CD4-positive, alpha-beta T cell treated with Interleukin-15 for 1 hour (primary cell): ENCODE measurements at regions not wholly inside any gene's neighbourhood (a gene's known extent, or its start where the extent isn't known, plus 50 kb on each side); places are given as distances from the start of the nearest gene placed in this dataset.

Experiments
- DNase-seq: peaks from one replicate; pipeline ENCODE4 v3.0.0-alpha.2; 2020

- DNase-seq, result no peak
Measured at GRCh38 chr13:40123962-40124632, 468.6 kb downstream of the COG6 start.

- no peak for DNase-seq
Measured at GRCh38 chr13:40124633-40125015, 469.2 kb downstream of the COG6 start.

GRCh38 chr13:40125336-40125735 lies 469.9 kb downstream of the COG6 start:
- DNase-seq, result no peak

- no peak for DNase-seq
Measured at GRCh38 chr13:40126306-40127085, 471.0 kb downstream of the COG6 start.

GRCh38 chr13:40127476-40127875 lies 472.0 kb downstream of the COG6 start:
- peak; percentile 67 for DNase-seq

- DNase-seq, result no peak
Measured at GRCh38 chr13:40127925-40128324, 472.5 kb downstream of the COG6 start.

GRCh38 chr13:40129467-40129866 lies 474.0 kb downstream of the COG6 start:
- DNase-seq, result no peak

- no peak for DNase-seq
Measured at GRCh38 chr13:40130871-40131636, 475.6 kb downstream of the COG6 start.

- no peak for DNase-seq
Measured at GRCh38 chr13:40132249-40132648, 476.8 kb downstream of the COG6 start.

GRCh38 chr13:40136896-40137295 lies 481.4 kb downstream of the COG6 start:
- DNase-seq, result no peak

- no peak for DNase-seq
Measured at GRCh38 chr13:40137400-40137799, 481.9 kb downstream of the COG6 start.

- no peak for DNase-seq
Measured at GRCh38 chr13:40139896-40140520, 484.5 kb downstream of the COG6 start.

GRCh38 chr13:40141859-40142555 lies 486.5 kb downstream of the COG6 start:
- no peak for DNase-seq

- no peak for DNase-seq
Measured at GRCh38 chr13:40143106-40143505, 487.6 kb downstream of the COG6 start.

GRCh38 chr13:40143559-40143958 lies 488.1 kb downstream of the COG6 start:
- DNase-seq, result no peak

- DNase-seq, result no peak
Measured at GRCh38 chr13:40145139-40145538, 489.7 kb downstream of the COG6 start.

GRCh38 chr13:40146063-40146462 lies 490.6 kb downstream of the COG6 start:
- no peak for DNase-seq

- no peak for DNase-seq
Measured at GRCh38 chr13:40146611-40147117, 491.2 kb downstream of the COG6 start.

GRCh38 chr13:40148101-40148500 lies 492.6 kb downstream of the COG6 start:
- no peak for DNase-seq

GRCh38 chr13:40148742-40149141 lies 493.3 kb downstream of the COG6 start:
- DNase-seq, result no peak

GRCh38 chr13:40149611-40150274 lies 494.3 kb downstream of the COG6 start:
- no peak for DNase-seq

- no peak for DNase-seq
Measured at GRCh38 chr13:40151673-40152072, 496.2 kb downstream of the COG6 start.
